DND-41 (cell line): ENCODE measurements at regions not wholly inside any gene's neighbourhood (a gene's known extent, or its start where the extent isn't known, plus 50 kb on each side); places are given as distances from the start of the nearest gene placed in this dataset.

Experiments
- EZH2 ChIP-seq: IDR thresholded peaks from 3 replicates; pipeline ENCODE4 v1.6.1; 2012; ENCODE audit warnings: borderline replicate concordance, low read depth, mild to moderate bottlenecking, moderate library complexity, low read length, inconsistent platforms; ENCODE audit not compliant: severe bottlenecking
- TF ChIP-seq, protein P1 (sequence below): IDR thresholded peaks from 2 replicates; pipeline ENCODE4 v1.5.1; 2012; ENCODE audit warnings: borderline replicate concordance, low read length, moderate library complexity, mild to moderate bottlenecking; ENCODE audit not compliant: poor library complexity, severe bottlenecking; ENCODE audit errors: extremely low read depth

DNA sequence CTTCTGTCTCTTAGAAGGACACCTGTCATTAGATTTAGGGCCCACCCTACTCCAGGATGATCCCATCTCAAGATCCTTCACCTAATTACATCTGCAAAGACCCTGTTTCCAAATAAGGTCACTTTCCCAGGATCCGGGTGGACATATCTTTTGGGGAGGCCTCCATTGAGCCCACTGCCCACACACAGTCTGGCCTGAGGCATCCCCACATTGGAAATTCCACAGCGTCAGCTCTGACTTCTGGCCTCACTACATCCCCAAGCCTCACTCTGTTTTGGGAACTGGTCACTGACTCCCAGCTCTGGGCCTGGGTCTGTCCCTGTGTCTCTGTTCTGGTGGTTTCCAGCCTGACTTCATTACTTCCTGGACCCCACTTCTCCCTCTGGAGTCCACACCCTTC, 285.5 kb downstream of the CRLF2 start:
- TF ChIP-seq, protein P1, sequence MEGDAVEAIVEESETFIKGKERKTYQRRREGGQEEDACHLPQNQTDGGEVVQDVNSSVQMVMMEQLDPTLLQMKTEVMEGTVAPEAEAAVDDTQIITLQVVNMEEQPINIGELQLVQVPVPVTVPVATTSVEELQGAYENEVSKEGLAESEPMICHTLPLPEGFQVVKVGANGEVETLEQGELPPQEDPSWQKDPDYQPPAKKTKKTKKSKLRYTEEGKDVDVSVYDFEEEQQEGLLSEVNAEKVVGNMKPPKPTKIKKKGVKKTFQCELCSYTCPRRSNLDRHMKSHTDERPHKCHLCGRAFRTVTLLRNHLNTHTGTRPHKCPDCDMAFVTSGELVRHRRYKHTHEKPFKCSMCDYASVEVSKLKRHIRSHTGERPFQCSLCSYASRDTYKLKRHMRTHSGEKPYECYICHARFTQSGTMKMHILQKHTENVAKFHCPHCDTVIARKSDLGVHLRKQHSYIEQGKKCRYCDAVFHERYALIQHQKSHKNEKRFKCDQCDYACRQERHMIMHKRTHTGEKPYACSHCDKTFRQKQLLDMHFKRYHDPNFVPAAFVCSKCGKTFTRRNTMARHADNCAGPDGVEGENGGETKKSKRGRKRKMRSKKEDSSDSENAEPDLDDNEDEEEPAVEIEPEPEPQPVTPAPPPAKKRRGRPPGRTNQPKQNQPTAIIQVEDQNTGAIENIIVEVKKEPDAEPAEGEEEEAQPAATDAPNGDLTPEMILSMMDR: no peak
- TF ChIP-seq EZH2: no peak
